Neural progenitor cell (in vitro differentiated cells): ENCODE measurements at regions not wholly inside any gene's neighbourhood (a gene's known extent, or its start where the extent isn't known, plus 50 kb on each side); places are given as distances from the start of the nearest gene placed in this dataset.

Source experiments
- EZH2 ChIP-seq: fragments of 200-600 bp; sonication (generic); IDR thresholded peaks from 2 replicates; pipeline ENCODE4 v1.6.1; 2017; ENCODE audit warnings: antibody characterized with exemption, mild to moderate bottlenecking, moderate library complexity
- EZH2phosphoT487 ChIP-seq: fragments of 200-600 bp; sonication (generic); IDR thresholded peaks from 2 replicates; pipeline ENCODE4 v1.6.1; 2017; ENCODE audit warnings: antibody characterized with exemption
- TF ChIP-seq, protein P1 (sequence below): fragments of 200-600 bp; sonication (generic); IDR thresholded peaks from 2 replicates; pipeline ENCODE4 v1.5.1; 2017; ENCODE audit warnings: antibody characterized with exemption, mild to moderate bottlenecking

DNA sequence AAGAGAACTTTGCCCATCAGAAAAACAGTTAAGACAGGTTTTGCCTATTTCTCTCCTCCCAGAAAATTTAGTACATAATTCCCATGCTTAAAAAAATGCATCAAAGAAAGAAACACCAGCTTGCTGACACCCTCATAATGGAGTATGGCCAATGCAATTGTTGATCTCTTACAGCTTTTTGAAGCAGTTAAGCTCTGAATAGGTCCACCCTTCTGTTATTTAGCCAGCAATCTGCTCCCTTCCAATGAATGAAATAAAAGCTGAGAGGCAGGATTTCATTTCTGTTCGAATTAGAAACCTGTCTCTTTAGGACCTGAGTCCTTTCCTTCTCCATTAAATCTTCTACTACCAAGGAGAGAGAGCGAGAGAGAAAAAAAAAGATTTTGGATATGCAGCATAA lies 288.7 kb downstream of the RNF144B start:
- no peak for TF ChIP-seq EZH2
- TF ChIP-seq, protein P1, sequence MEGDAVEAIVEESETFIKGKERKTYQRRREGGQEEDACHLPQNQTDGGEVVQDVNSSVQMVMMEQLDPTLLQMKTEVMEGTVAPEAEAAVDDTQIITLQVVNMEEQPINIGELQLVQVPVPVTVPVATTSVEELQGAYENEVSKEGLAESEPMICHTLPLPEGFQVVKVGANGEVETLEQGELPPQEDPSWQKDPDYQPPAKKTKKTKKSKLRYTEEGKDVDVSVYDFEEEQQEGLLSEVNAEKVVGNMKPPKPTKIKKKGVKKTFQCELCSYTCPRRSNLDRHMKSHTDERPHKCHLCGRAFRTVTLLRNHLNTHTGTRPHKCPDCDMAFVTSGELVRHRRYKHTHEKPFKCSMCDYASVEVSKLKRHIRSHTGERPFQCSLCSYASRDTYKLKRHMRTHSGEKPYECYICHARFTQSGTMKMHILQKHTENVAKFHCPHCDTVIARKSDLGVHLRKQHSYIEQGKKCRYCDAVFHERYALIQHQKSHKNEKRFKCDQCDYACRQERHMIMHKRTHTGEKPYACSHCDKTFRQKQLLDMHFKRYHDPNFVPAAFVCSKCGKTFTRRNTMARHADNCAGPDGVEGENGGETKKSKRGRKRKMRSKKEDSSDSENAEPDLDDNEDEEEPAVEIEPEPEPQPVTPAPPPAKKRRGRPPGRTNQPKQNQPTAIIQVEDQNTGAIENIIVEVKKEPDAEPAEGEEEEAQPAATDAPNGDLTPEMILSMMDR = no peak
- TF ChIP-seq EZH2phosphoT487 = no peak
